AG04449 (cell line): ENCODE measurements at regions not wholly inside any gene's neighbourhood (a gene's known extent, or its start where the extent isn't known, plus 50 kb on each side); places are given as distances from the start of the nearest gene placed in this dataset.

ENCODE experiments used
- CTCF ChIA-PET: fragments of 350-600 bp; formaldehyde crosslinking; extraction: SDS; loops from one replicate; lab custom pipeline; 2021; ENCODE audit warnings: antibody characterized with exemption; lab: Yijun Ruan, JAX
- POLR2A ChIA-PET: fragments of 400-600, 350-600 bp; formaldehyde crosslinking; extraction: SDS; loops from one replicate; lab custom pipeline; 2020; ENCODE audit warnings: antibody characterized with exemption, inconsistent platforms; lab: Yijun Ruan, JAX
- DNase-seq: peaks from one replicate; pipeline ENCODE4 v3.0.0-alpha.2; 2010; ENCODE audit warnings: low read depth, low spot score
- H3K4me3 ChIP-seq: 2 replicates; pipeline ENCODE4 v1.5.1; 2011; ENCODE audit warnings: low read depth, mild to moderate bottlenecking, control low read depth, low read length
- TF ChIP-seq, protein P1 (sequence below): IDR thresholded peaks from one replicate; pipeline ENCODE4 v1.5.1; 2011; ENCODE audit warnings: mild to moderate bottlenecking, moderate library complexity, low read length, control low read depth, inconsistent platforms; ENCODE audit not compliant: insufficient read depth; ENCODE audit errors: missing control alignments

DNA sequence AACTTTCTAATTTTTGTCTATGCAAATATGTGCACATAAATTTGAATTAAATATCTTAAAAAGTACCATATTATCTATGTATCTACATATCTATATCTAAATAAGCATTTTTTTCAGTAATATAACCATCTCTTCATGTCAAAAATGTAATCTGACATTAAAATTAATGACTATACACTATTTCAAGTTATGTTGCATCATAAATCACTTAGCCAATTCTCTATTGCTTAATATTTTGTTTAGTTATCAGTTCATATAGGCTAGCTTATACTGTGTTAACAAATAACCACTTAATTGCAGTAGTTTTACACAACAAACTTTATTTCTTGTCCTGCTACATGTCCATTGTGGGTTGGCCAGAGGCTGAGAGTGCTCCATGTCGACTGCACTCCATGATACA is 360.8 kb downstream of the EPM2A start:
- H3K4me3 ChIP-seq, result no peak overlapping the region
- ChIA-PET POLR2A (no interaction called here), CTCF (no interaction called here)
- DNase-seq, result no peak
- TF ChIP-seq, protein P1, sequence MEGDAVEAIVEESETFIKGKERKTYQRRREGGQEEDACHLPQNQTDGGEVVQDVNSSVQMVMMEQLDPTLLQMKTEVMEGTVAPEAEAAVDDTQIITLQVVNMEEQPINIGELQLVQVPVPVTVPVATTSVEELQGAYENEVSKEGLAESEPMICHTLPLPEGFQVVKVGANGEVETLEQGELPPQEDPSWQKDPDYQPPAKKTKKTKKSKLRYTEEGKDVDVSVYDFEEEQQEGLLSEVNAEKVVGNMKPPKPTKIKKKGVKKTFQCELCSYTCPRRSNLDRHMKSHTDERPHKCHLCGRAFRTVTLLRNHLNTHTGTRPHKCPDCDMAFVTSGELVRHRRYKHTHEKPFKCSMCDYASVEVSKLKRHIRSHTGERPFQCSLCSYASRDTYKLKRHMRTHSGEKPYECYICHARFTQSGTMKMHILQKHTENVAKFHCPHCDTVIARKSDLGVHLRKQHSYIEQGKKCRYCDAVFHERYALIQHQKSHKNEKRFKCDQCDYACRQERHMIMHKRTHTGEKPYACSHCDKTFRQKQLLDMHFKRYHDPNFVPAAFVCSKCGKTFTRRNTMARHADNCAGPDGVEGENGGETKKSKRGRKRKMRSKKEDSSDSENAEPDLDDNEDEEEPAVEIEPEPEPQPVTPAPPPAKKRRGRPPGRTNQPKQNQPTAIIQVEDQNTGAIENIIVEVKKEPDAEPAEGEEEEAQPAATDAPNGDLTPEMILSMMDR, result no peak

DNA sequence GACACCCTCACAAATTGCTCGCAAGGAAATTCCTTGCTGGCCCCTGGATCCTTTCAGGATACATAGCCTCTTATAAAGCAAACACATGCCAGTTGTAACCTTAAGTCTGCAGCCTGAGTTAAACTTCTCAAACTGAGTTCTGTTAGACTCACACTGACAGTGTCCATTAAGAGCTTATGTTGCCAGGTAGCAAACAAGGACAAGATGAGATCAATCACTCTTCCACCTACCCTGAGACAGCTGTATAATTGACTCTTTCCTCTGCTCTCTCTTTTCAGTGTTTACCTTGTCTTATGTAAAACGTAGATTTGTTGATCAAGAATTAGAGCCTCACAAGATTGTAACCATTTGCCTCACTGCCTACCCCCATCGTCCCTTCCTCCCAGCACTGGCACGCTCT is 359.8 kb downstream of the EPM2A start:
- CTCF ChIA-PET, result no interaction called here
- TF ChIP-seq, protein P1, result no peak
- DNase-seq, result no peak
- no peak overlapping the region for H3K4me3 ChIP-seq
- POLR2A ChIA-PET, result no interaction called here

DNA sequence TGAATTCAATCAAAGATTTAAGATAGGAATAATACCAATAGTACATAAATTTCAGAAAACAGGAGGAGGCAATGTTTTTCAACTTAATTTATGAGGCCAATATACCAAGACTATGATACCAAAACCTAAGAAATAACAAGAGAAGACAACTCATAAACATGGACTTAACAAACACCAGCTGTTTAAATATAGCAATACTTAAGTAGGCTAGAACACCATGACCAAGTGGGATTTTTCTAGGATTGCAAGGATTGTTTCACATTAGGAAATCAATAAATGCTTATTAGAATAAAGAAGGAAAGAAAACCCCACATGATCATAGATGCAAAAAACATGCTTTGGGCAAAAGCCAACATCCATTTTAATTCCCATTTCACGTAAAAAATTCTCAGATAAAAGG is 355.1 kb downstream of the EPM2A start:
- DNase-seq, result no peak
- POLR2A ChIA-PET, result no interaction called here
- CTCF ChIA-PET, result no interaction called here
- TF ChIP-seq, protein P1, result no peak
- no peak overlapping the region for H3K4me3 ChIP-seq

DNA sequence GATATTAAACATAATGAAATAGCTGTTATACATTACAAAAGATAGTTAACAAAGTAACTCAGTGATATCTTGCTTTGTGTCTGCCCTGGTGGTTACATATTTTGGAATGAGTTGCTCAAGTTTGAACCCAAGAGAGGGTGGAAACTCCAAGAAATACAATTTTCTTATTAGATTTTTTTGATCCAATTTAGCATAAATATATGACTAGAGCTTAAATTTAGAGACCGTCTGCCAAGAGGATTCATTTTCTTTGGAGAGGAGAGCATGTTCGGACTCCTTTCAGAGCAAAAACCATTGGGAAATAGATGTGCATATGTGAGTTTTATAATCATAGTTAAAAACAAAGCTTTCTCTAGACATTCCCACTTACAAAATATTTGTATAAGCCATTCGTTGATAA is 353.4 kb downstream of the EPM2A start:
- POLR2A ChIA-PET, result no interaction called here
- TF ChIP-seq, protein P1, result no peak
- DNase-seq, result no peak
- CTCF ChIA-PET, result interaction anchor here (0.8 kb wide), 1 partner anchor 10 kb away, joined by 3 read pairs; no protein-coding TSS in a partner anchor
- H3K4me3 ChIP-seq, result no peak overlapping the region

DNA sequence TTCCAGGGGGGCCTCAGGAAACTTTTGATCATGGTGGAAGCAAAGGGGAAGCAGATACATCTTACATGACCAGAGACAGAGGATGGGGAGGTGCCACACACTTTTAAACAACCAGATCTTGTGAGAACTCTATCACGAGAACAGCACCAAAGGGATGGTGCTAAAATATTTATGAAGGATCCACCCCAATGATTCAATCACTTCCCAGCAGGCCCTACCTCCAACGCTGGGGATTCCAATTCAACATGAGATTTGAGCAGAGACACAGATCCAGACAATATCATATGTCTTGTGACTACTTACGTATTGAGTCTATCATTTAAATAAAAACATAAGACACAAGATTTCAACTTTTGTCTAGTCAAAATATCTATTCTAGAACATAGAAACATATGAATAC is 351.9 kb downstream of the EPM2A start:
- TF ChIP-seq, protein P1, result no peak
- CTCF ChIA-PET, result no interaction called here

DNA sequence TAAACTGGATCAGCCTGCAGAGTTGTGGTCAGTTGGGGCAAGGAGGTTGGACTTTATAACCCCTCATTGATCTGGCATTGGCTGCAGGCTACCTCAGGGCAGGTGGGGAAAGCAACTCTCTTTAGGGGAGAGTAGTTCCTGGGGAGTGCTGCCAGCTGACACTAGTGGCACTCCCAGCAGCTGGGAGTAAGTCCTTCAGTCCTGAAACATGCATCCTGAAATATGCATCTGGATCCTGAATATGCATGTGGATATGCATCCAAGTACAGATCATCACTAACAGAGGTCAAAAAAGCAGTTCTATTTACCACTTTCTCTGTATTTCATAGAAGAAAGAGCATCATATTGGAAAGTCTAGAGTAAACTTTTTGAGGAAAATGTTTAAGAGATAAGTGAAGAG is 350.8 kb downstream of the EPM2A start:
- H3K4me3 ChIP-seq, result no peak overlapping the region
- CTCF ChIA-PET, result no interaction called here
- TF ChIP-seq, protein P1, result no peak
- DNase-seq, result no peak
- POLR2A ChIA-PET, result no interaction called here

More for the DNA sequence above, 351.9 kb downstream of the EPM2A start:
- DNase-seq, result no peak
- H3K4me3 ChIP-seq, result no peak overlapping the region
- POLR2A ChIA-PET, result no interaction called here
